ENCODE measurements at regions not wholly inside any gene's neighbourhood (a gene's known extent, or its start where the extent isn't known, plus 50 kb on each side); places are given as distances from the start of the nearest gene placed in this dataset.
"Not testable (repeated sequence)": the region's sequence is repeated elsewhere in the genome, so short reads cannot be mapped to it uniquely, and the experiment has no call there.

- H3K4me1 Mint-ChIP-seq (ENCODE audit: low read depth); H3K36me3 Mint-ChIP-seq (ENCODE audit: low read depth); H3K4me3 Mint-ChIP-seq; H3K27me3 Mint-ChIP-seq (ENCODE audit: insufficient read depth); H3K9me3 Mint-ChIP-seq; intact Hi-C loops (cut with micrococcal nuclease); DNase-seq (ENCODE audit: low spot score); H3K27ac Mint-ChIP-seq: not testable (repeated sequence)
These were observed 101.1 kb upstream of the LRPAP1 start for GRCh38 chr4:3633277-3633676.

- H3K4me3 Mint-ChIP-seq; H3K36me3 Mint-ChIP-seq (ENCODE audit: low read depth); H3K9me3 Mint-ChIP-seq; DNase-seq (ENCODE audit: low spot score); H3K27me3 Mint-ChIP-seq (ENCODE audit: insufficient read depth); intact Hi-C loops (cut with micrococcal nuclease); H3K27ac Mint-ChIP-seq; H3K4me1 Mint-ChIP-seq (ENCODE audit: low read depth): not testable (repeated sequence)
These were observed 100.6 kb upstream of the LRPAP1 start for GRCh38 chr4:3632794-3633193.

- H3K27me3 Mint-ChIP-seq (ENCODE audit: insufficient read depth); H3K27ac Mint-ChIP-seq; H3K4me3 Mint-ChIP-seq; DNase-seq (ENCODE audit: low spot score); intact Hi-C loops (cut with micrococcal nuclease); H3K9me3 Mint-ChIP-seq; H3K36me3 Mint-ChIP-seq (ENCODE audit: low read depth); H3K4me1 Mint-ChIP-seq (ENCODE audit: low read depth): not testable (repeated sequence)
These were observed 99.5 kb upstream of the LRPAP1 start for GRCh38 chr4:3631544-3632266.

- peaks cover 2% of the 10 kb centered on the region for H3K27me3 Mint-ChIP-seq (ENCODE audit: insufficient read depth)
- no peak overlapping the region for H3K27ac Mint-ChIP-seq
- no peak for DNase-seq (ENCODE audit: low spot score)
- H3K9me3 Mint-ChIP-seq: no peaks in the 10 kb centered on the region
- no peaks in the 10 kb centered on the region for H3K4me1 Mint-ChIP-seq (ENCODE audit: low read depth)
- H3K4me3 Mint-ChIP-seq: no peak overlapping the region
- intact Hi-C loops (cut with micrococcal nuclease): no loop called here
- H3K36me3 Mint-ChIP-seq (ENCODE audit: low read depth): no peaks in the 10 kb centered on the region
These were observed 98.6 kb upstream of the LRPAP1 start for GRCh38 chr4:3630598-3631543.

- peaks cover 2% of the 10 kb centered on the region for H3K27me3 Mint-ChIP-seq (ENCODE audit: insufficient read depth)
- no peaks in the 10 kb centered on the region for H3K4me1 Mint-ChIP-seq (ENCODE audit: low read depth)
- H3K4me3 Mint-ChIP-seq: no peak overlapping the region
- intact Hi-C loops (cut with micrococcal nuclease): no loop called here
- H3K36me3 Mint-ChIP-seq (ENCODE audit: low read depth): no peaks in the 10 kb centered on the region
- H3K27ac Mint-ChIP-seq: no peak overlapping the region
- no peak for DNase-seq (ENCODE audit: low spot score)
- H3K9me3 Mint-ChIP-seq: no peaks in the 10 kb centered on the region
These were observed 97.9 kb upstream of the LRPAP1 start for GRCh38 chr4:3630136-3630597.

- no peaks in the 10 kb centered on the region for H3K36me3 Mint-ChIP-seq (ENCODE audit: low read depth)
- H3K9me3 Mint-ChIP-seq: no peaks in the 10 kb centered on the region
- no peak overlapping the region for H3K4me3 Mint-ChIP-seq
- peaks cover 2% of the 10 kb centered on the region for H3K27me3 Mint-ChIP-seq (ENCODE audit: insufficient read depth)
- H3K27ac Mint-ChIP-seq: no peak overlapping the region
- DNase-seq (ENCODE audit: low spot score): no peak
- no peaks in the 10 kb centered on the region for H3K4me1 Mint-ChIP-seq (ENCODE audit: low read depth)
- intact Hi-C loops (cut with micrococcal nuclease): no loop called here
These were observed 97.4 kb upstream of the LRPAP1 start for GRCh38 chr4:3629665-3630064.

- H3K27ac Mint-ChIP-seq; H3K9me3 Mint-ChIP-seq; H3K36me3 Mint-ChIP-seq (ENCODE audit: low read depth); H3K27me3 Mint-ChIP-seq (ENCODE audit: insufficient read depth); H3K4me3 Mint-ChIP-seq; H3K4me1 Mint-ChIP-seq (ENCODE audit: low read depth); intact Hi-C loops (cut with micrococcal nuclease); DNase-seq (ENCODE audit: low spot score): not testable (repeated sequence)
These were observed 97.0 kb upstream of the LRPAP1 start for GRCh38 chr4:3629176-3629575.

GRCh38 chr4:3628868-3629175 is 96.6 kb upstream of the LRPAP1 start:
- intact Hi-C loops (cut with micrococcal nuclease): no loop called here
- Mint-ChIP-seq H3K9me3 (no peaks in the 10 kb centered on the region), H3K27ac (no peak overlapping the region), H3K27me3 (ENCODE audit: insufficient read depth) (peaks cover 2% of the 10 kb centered on the region), H3K4me3 (no peak overlapping the region), H3K36me3 (ENCODE audit: low read depth) (no peaks in the 10 kb centered on the region), H3K4me1 (ENCODE audit: low read depth) (no peaks in the 10 kb centered on the region)
- no peak for DNase-seq (ENCODE audit: low spot score)

GRCh38 chr4:3627967-3628867 is 96.0 kb upstream of the LRPAP1 start:
- H3K4me3 Mint-ChIP-seq; H3K27me3 Mint-ChIP-seq (ENCODE audit: insufficient read depth); H3K36me3 Mint-ChIP-seq (ENCODE audit: low read depth); H3K27ac Mint-ChIP-seq; DNase-seq (ENCODE audit: low spot score); intact Hi-C loops (cut with micrococcal nuclease); H3K9me3 Mint-ChIP-seq; H3K4me1 Mint-ChIP-seq (ENCODE audit: low read depth): not testable (repeated sequence)

- H3K36me3 Mint-ChIP-seq (ENCODE audit: low read depth); H3K27me3 Mint-ChIP-seq (ENCODE audit: insufficient read depth); H3K9me3 Mint-ChIP-seq; H3K4me1 Mint-ChIP-seq (ENCODE audit: low read depth); DNase-seq (ENCODE audit: low spot score); H3K4me3 Mint-ChIP-seq; H3K27ac Mint-ChIP-seq; intact Hi-C loops (cut with micrococcal nuclease): not testable (repeated sequence)
These were observed 95.2 kb upstream of the LRPAP1 start for GRCh38 chr4:3627456-3627855.

GRCh38 chr4:3626131-3626884 is 94.1 kb upstream of the LRPAP1 start:
- intact Hi-C loops (cut with micrococcal nuclease); H3K4me3 Mint-ChIP-seq; H3K9me3 Mint-ChIP-seq; H3K27me3 Mint-ChIP-seq (ENCODE audit: insufficient read depth); H3K27ac Mint-ChIP-seq; DNase-seq (ENCODE audit: low spot score); H3K4me1 Mint-ChIP-seq (ENCODE audit: low read depth); H3K36me3 Mint-ChIP-seq (ENCODE audit: low read depth): not testable (repeated sequence)

GRCh38 chr4:3625286-3625875 is 93.2 kb upstream of the LRPAP1 start:
- intact Hi-C loops (cut with micrococcal nuclease): not testable (repeated sequence)

More at GRCh38 chr4:3625286-3625875, 93.2 kb upstream of the LRPAP1 start:
- not testable (repeated sequence) for H3K36me3 Mint-ChIP-seq (ENCODE audit: low read depth); H3K27me3 Mint-ChIP-seq (ENCODE audit: insufficient read depth); H3K4me3 Mint-ChIP-seq; H3K9me3 Mint-ChIP-seq; H3K4me1 Mint-ChIP-seq (ENCODE audit: low read depth); H3K27ac Mint-ChIP-seq; DNase-seq (ENCODE audit: low spot score)
